ENCODE measurements at regions not wholly inside any gene's neighbourhood (a gene's known extent, or its start where the extent isn't known, plus 50 kb on each side); places are given as distances from the start of the nearest gene placed in this dataset.

DNA sequence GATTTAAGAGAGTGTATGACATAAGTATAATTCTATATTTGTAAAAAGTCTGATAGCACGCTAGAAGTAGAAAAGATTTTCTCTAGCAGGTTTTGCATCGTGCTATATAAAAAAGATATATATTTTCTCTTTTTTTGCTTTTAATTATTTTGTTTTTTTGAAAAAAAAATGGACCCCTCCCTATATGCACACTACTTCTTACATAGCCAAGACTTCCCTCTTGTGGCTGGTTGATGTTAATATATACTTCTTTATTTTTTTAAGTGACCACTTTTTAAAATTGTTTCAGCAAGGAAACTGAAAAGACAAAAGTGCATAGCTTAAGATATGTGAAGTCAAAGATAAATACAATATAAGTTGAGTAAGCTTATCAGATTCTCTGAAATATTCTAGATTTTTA lies 1202.8 kb downstream of the DIAPH3 start:
- TF ChIP-seq, protein P1, sequence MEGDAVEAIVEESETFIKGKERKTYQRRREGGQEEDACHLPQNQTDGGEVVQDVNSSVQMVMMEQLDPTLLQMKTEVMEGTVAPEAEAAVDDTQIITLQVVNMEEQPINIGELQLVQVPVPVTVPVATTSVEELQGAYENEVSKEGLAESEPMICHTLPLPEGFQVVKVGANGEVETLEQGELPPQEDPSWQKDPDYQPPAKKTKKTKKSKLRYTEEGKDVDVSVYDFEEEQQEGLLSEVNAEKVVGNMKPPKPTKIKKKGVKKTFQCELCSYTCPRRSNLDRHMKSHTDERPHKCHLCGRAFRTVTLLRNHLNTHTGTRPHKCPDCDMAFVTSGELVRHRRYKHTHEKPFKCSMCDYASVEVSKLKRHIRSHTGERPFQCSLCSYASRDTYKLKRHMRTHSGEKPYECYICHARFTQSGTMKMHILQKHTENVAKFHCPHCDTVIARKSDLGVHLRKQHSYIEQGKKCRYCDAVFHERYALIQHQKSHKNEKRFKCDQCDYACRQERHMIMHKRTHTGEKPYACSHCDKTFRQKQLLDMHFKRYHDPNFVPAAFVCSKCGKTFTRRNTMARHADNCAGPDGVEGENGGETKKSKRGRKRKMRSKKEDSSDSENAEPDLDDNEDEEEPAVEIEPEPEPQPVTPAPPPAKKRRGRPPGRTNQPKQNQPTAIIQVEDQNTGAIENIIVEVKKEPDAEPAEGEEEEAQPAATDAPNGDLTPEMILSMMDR (IDR thresholded peaks at IDR 0.05), result no peak
- TF ChIP-seq POLR2A (IDR thresholded peaks at IDR 0.05) (no peak), POLR2AphosphoS5 (IDR thresholded peaks at IDR 0.05) (no peak), EP300 (IDR thresholded peaks at IDR 0.05) (no peak)

Data from upper lobe of left lung (tissue), 4 donors.